HepG2 (cell line): ENCODE measurements at regions not wholly inside any gene's neighbourhood (a gene's known extent, or its start where the extent isn't known, plus 50 kb on each side); places are given as distances from the start of the nearest gene placed in this dataset.

Experiments used
- CBX1 ChIP-seq: IDR thresholded peaks from one replicate; pipeline ENCODE4 v1.6.1; 2016; ENCODE audit warnings: antibody characterized with exemption, low read depth
- POLR2AphosphoS5 ChIP-seq: IDR thresholded peaks from 2 replicates; pipeline ENCODE4 v1.6.1; 2012; ENCODE audit warnings: low read depth, low read length
- RAD21 ChIP-seq: fragments of 450-650 bp; formaldehyde crosslinking; IDR thresholded peaks from 2 replicates; pipeline ENCODE4 v1.5.0; 2020; ENCODE audit warnings: mild to moderate bottlenecking
- TAF1 ChIP-seq: sonication (generic); formaldehyde crosslinking; IDR thresholded peaks from 2 replicates; pipeline ENCODE4 v1.4.0; 2020; ENCODE audit warnings: missing genetic modification reagents
- TBL1XR1 ChIP-seq: fragments of 150-350 bp; IDR thresholded peaks from 2 replicates; pipeline ENCODE4 v1.6.1; 2014; ENCODE audit warnings: borderline replicate concordance, low read length; ENCODE audit not compliant: partially characterized antibody
- ZNF530 ChIP-seq: sonication (generic); formaldehyde crosslinking; IDR thresholded peaks from 2 replicates; pipeline ENCODE4 v1.5.0; 2020; ENCODE audit warnings: low read depth, mild to moderate bottlenecking, missing genetic modification reagents
- TF ChIP-seq, protein P1 (sequence below): sonication (generic); formaldehyde crosslinking; IDR thresholded peaks from 2 replicates; pipeline ENCODE4 v1.5.0; 2020; ENCODE audit warnings: missing genetic modification reagents
- TF ChIP-seq, protein P2 (sequence below): sonication (generic); formaldehyde crosslinking; IDR thresholded peaks from 2 replicates; pipeline ENCODE4 v1.5.0; 2020; ENCODE audit warnings: mild to moderate bottlenecking, missing genetic modification reagents, moderate library complexity
- TF ChIP-seq, protein P3 (sequence below): sonication (generic); formaldehyde crosslinking; IDR thresholded peaks from 2 replicates; pipeline ENCODE4 v1.4.0; 2020; ENCODE audit warnings: missing genetic modification reagents

DNA sequence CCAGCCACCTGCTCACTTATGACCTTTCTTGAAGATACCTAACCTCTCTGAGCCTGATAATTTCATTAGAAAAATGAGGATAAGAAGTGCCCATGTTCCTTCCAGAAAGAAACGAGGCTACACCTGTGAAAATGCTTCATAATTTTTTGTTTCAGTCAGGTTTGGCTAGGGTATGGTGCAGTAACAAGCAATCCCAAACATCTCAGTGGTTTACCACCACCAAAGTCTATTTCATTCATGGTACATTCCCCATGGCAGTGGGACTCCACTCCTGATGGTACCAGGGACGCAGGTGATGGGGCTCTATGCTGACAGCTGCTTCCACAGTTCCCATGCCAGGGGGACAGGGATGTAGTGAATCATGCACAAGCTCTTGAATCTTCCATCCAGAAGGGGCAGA is 147.6 kb upstream of the CES5A start:
- no peak for TF ChIP-seq ZNF530 (CRISPR knock-in tag)
- TF ChIP-seq, protein P1, sequence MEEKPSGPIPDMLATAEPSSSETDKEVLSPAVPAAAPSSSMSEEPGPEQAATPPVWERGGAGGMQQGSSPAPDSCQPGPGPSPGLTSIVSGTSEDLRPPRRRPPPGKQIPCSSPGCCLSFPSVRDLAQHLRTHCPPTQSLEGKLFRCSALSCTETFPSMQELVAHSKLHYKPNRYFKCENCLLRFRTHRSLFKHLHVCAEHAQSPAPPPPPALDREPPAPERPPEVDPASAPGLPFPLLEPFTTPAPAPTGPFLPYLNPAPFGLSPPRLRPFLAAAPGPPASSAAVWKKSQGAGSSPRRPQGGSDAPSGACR, result no peak
- TF ChIP-seq TBL1XR1, result no peak
- TF ChIP-seq TAF1, result no peak
- TF ChIP-seq, protein P2, sequence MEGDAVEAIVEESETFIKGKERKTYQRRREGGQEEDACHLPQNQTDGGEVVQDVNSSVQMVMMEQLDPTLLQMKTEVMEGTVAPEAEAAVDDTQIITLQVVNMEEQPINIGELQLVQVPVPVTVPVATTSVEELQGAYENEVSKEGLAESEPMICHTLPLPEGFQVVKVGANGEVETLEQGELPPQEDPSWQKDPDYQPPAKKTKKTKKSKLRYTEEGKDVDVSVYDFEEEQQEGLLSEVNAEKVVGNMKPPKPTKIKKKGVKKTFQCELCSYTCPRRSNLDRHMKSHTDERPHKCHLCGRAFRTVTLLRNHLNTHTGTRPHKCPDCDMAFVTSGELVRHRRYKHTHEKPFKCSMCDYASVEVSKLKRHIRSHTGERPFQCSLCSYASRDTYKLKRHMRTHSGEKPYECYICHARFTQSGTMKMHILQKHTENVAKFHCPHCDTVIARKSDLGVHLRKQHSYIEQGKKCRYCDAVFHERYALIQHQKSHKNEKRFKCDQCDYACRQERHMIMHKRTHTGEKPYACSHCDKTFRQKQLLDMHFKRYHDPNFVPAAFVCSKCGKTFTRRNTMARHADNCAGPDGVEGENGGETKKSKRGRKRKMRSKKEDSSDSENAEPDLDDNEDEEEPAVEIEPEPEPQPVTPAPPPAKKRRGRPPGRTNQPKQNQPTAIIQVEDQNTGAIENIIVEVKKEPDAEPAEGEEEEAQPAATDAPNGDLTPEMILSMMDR (CRISPR knock-in tag), result no peak
- TF ChIP-seq CBX1, result no peak
- no peak for TF ChIP-seq POLR2AphosphoS5
- no peak for TF ChIP-seq RAD21 (CRISPR knock-in tag)
- TF ChIP-seq, protein P3, sequence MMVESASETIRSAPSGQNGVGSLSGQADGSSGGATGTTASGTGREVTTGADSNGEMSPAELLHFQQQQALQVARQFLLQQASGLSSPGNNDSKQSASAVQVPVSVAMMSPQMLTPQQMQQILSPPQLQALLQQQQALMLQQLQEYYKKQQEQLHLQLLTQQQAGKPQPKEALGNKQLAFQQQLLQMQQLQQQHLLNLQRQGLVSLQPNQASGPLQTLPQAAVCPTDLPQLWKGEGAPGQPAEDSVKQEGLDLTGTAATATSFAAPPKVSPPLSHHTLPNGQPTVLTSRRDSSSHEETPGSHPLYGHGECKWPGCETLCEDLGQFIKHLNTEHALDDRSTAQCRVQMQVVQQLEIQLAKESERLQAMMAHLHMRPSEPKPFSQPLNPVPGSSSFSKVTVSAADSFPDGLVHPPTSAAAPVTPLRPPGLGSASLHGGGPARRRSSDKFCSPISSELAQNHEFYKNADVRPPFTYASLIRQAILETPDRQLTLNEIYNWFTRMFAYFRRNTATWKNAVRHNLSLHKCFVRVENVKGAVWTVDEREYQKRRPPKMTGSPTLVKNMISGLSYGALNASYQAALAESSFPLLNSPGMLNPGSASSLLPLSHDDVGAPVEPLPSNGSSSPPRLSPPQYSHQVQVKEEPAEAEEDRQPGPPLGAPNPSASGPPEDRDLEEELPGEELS (CRISPR knock-in tag), result no peak
